H1 (cell line): ENCODE measurements at regions not wholly inside any gene's neighbourhood (a gene's known extent, or its start where the extent isn't known, plus 50 kb on each side); places are given as distances from the start of the nearest gene placed in this dataset.

Experiments used
- CTCF ChIA-PET: fragments of 300-600 bp; sonication (Branson Sonifier 250); formaldehyde crosslinking; loops from one replicate; lab custom pipeline; 2021; ENCODE audit not compliant: partially characterized antibody; lab: Charles Lee
- POLR2A ChIA-PET: fragments of 300-600 bp; sonication (Branson Sonifier 250); formaldehyde crosslinking; loops from one replicate; lab custom pipeline; 2021; ENCODE audit warnings: inconsistent platforms; ENCODE audit not compliant: partially characterized antibody; lab: Charles Lee
- DNase-seq, 2 experiments: peaks; one replicate each; pipeline versions ENCODE4 v3.0.0 to v3.0.0-alpha.2; 2010 to 2022; ENCODE audit warnings: low spot score in 2 of 2, low read depth in 1 of 2, mixed read lengths in 1 of 2
- FAIRE-seq: peaks from 2 replicates; lab custom pipeline; 2011; peaks lifted over from hg19 to GRCh38; lab: Jason Lieb, UNC
- H2AFZ ChIP-seq: 2 replicates; pipeline ENCODE4 v1.8.1; 2012; ENCODE audit warnings: low read length, inconsistent platforms
- H2AK5ac ChIP-seq: 2 replicates; pipeline ENCODE4 v1.6.1; 2013; ENCODE audit warnings: low read depth, low read length
- H2BK120ac ChIP-seq: replicated peaks from 2 replicates; pipeline ENCODE3; 2013; ENCODE audit warnings: low read depth, low read length, inconsistent platforms
- H2BK12ac ChIP-seq: 2 replicates; pipeline ENCODE4 v1.6.1; 2013; ENCODE audit warnings: low read depth, low read length
- H2BK15ac ChIP-seq: 2 replicates; pipeline ENCODE4 v1.6.1; 2013; ENCODE audit warnings: low read length
- H2BK20ac ChIP-seq: 2 replicates; pipeline ENCODE4 v1.6.1; 2013; ENCODE audit warnings: low read length
- H2BK5ac ChIP-seq: 2 replicates; pipeline ENCODE4 v1.6.1; 2013; ENCODE audit warnings: low read depth, low read length
- H3K14ac ChIP-seq: 2 replicates; pipeline ENCODE4 v1.6.1; 2013; ENCODE audit warnings: inconsistent platforms; ENCODE audit not compliant: insufficient read length
- H3K18ac ChIP-seq: 2 replicates; pipeline ENCODE4 v1.6.1; 2013; ENCODE audit warnings: low read length; ENCODE audit errors: extremely low read depth
- H3K23ac ChIP-seq: 2 replicates; pipeline ENCODE4 v1.6.1; 2013; ENCODE audit warnings: inconsistent platforms; ENCODE audit not compliant: insufficient read length
- H3K23me2 ChIP-seq: 2 replicates; pipeline ENCODE4 v1.6.1; 2013; ENCODE audit warnings: low read depth, low read length
- H3K27ac ChIP-seq: 2 replicates; pipeline ENCODE4 v1.6.1; 2011; ENCODE audit warnings: low read depth, low read length, inconsistent platforms
- H3K27me3 ChIP-seq, 4 experiments: replicated peaks in 1 of 4; 1 replicate in 1 of 4; 2 replicates in 3 of 4; pipeline versions ENCODE4 v1.6.1 to v1.8.1; 2011 to 2013; ENCODE audit warnings: low read length in 3 of 4, mild to moderate bottlenecking in 3 of 4, inconsistent platforms in 2 of 4, mixed read lengths in 2 of 4, moderate library complexity in 1 of 4; ENCODE audit not compliant: control insufficient read depth in 3 of 4, insufficient read depth in 3 of 4; ENCODE audit errors: extremely low read depth in 1 of 4
- H3K36me3 ChIP-seq, 4 experiments: 2 replicates each; pipeline versions ENCODE4 v1.6.1 to v1.8.1; 2011 to 2013; ENCODE audit warnings: mild to moderate bottlenecking in 4 of 4, low read length in 3 of 4, moderate library complexity in 2 of 4, control low read depth in 1 of 4, inconsistent platforms in 1 of 4; ENCODE audit not compliant: insufficient read depth in 4 of 4, control insufficient read depth in 2 of 4
- H3K4ac ChIP-seq: replicated peaks from 2 replicates; pipeline ENCODE3; 2013; ENCODE audit warnings: low read length, low read depth, mixed read lengths, inconsistent platforms; ENCODE audit not compliant: insufficient read length
- H3K4me1 ChIP-seq, 4 experiments: replicated peaks in 1 of 4; 1 replicate in 1 of 4; 2 replicates in 3 of 4; pipeline versions ENCODE4 v1.6.1 to v1.8.1; 2011 to 2013; ENCODE audit warnings: low read length in 3 of 4, inconsistent platforms in 2 of 4, mixed read lengths in 1 of 4; ENCODE audit not compliant: insufficient read depth in 4 of 4, control insufficient read depth in 3 of 4
- H3K4me2 ChIP-seq, 2 experiments: 2 replicates each; pipeline versions ENCODE4 v1.6.1 to v1.8.1; 2011 to 2013; ENCODE audit warnings: low read depth in 2 of 2, low read length in 2 of 2, control low read depth in 1 of 2, inconsistent platforms in 1 of 2, mild to moderate bottlenecking in 1 of 2; ENCODE audit not compliant: insufficient read depth in 1 of 2
- H3K4me3 ChIP-seq, 4 experiments: fragments of 200-600, 300-600 bp in 1 of 4; sonication (generic), shearing (Covaris generic), sonication (Bioruptor Twin) in 1 of 4; 2 replicates each; pipeline versions ENCODE4 v1.5.1 to v1.8.1; 2011 to 2016; ENCODE audit warnings: low read length in 4 of 4, low read depth in 3 of 4, control low read depth in 2 of 4, inconsistent platforms in 2 of 4, mild to moderate bottlenecking in 2 of 4, mixed read lengths in 1 of 4, moderate library complexity in 1 of 4; ENCODE audit not compliant: insufficient read depth in 2 of 4; ENCODE audit errors: extremely low read depth in 1 of 4
- H3K56ac ChIP-seq: replicated peaks from 2 replicates; pipeline ENCODE3; 2013; ENCODE audit warnings: low read depth, mild to moderate bottlenecking, mixed read lengths, low read length, inconsistent platforms; ENCODE audit not compliant: insufficient read length
- H3K79me1 ChIP-seq: 2 replicates; pipeline ENCODE4 v1.6.1; 2013; ENCODE audit warnings: low read depth, low read length, control low read depth
- H3K79me2 ChIP-seq, 2 experiments: 2 replicates each; pipeline versions ENCODE4 v1.6.1 to v1.8.1; 2012 to 2013; ENCODE audit warnings: low read length in 2 of 2, mild to moderate bottlenecking in 2 of 2, inconsistent platforms in 1 of 2; ENCODE audit not compliant: insufficient read depth in 2 of 2, control insufficient read depth in 1 of 2
- H3K9ac ChIP-seq, 4 experiments: replicated peaks in 1 of 4; 1 replicate in 1 of 4; 2 replicates in 3 of 4; pipeline versions ENCODE4 v1.6.1 to v1.8.1; 2011 to 2013; ENCODE audit warnings: low read depth in 3 of 4, low read length in 3 of 4, control low read depth in 2 of 4, mild to moderate bottlenecking in 2 of 4, moderate library complexity in 2 of 4, inconsistent platforms in 1 of 4; ENCODE audit errors: extremely low read depth in 1 of 4
- H3K9me3 ChIP-seq, 2 experiments: 2 replicates each; pipeline versions ENCODE4 v1.6.1 to v1.8.1; 2012 to 2013; ENCODE audit warnings: mild to moderate bottlenecking in 2 of 2, moderate library complexity in 2 of 2, control low read depth in 1 of 2, inconsistent platforms in 1 of 2, low read depth in 1 of 2, low read length in 1 of 2, mixed read lengths in 1 of 2; ENCODE audit not compliant: insufficient read depth in 2 of 2
- H4K20me1 ChIP-seq, 2 experiments: replicated peaks in 1 of 2; 2 replicates each; pipeline versions ENCODE3 to v1.8.1; 2011 to 2013; ENCODE audit warnings: inconsistent platforms in 2 of 2, low read length in 2 of 2, mild to moderate bottlenecking in 1 of 2; ENCODE audit not compliant: insufficient read depth in 2 of 2, control insufficient read depth in 1 of 2
- H4K5ac ChIP-seq: 2 replicates; pipeline ENCODE4 v1.6.1; 2013; ENCODE audit warnings: low read length, low read depth, mixed read lengths, inconsistent platforms; ENCODE audit not compliant: insufficient read length
- H4K8ac ChIP-seq: 2 replicates; pipeline ENCODE4 v1.8.0; 2013; ENCODE audit warnings: mild to moderate bottlenecking, moderate library complexity, low read length, inconsistent platforms; ENCODE audit not compliant: insufficient read depth; ENCODE audit errors: extremely low read depth
- H4K91ac ChIP-seq: replicated peaks from 2 replicates; pipeline ENCODE3; 2013; ENCODE audit warnings: low read length, mixed read lengths, inconsistent platforms; ENCODE audit not compliant: insufficient read length
- BCL11A ChIP-seq, 2 experiments: IDR thresholded peaks; one replicate each; pipeline ENCODE4 v1.6.1; 2011; ENCODE audit warnings: low read depth in 2 of 2, low read length in 2 of 2, mild to moderate bottlenecking in 2 of 2
- CREB1 ChIP-seq: IDR thresholded peaks from 2 replicates; pipeline ENCODE4 v1.6.1; 2012; ENCODE audit warnings: inconsistent platforms
- WGBS, 2 experiments: shearing (Covaris generic) in 1 of 2; methylation state at CpG; one replicate each; pipeline versions ENCODE4 v1.1.6 to v1.1.7; 2013 to 2015; ENCODE audit warnings: low lambda C conversion rate in 2 of 2, mixed read lengths in 2 of 2, inconsistent platforms in 1 of 2, low coverage in 1 of 2, missing lambda C conversion rate in 1 of 2; ENCODE audit not compliant: insufficient replicate concordance in 2 of 2, insufficient coverage in 1 of 2, insufficient read length in 1 of 2; ENCODE audit errors: extremely low coverage in 1 of 2, missing lambda C conversion rate in 1 of 2; 5-methylcytosine and 5-hydroxymethylcytosine counted together
- TF ChIP-seq, protein P1 (sequence below): IDR thresholded peaks from 2 replicates; pipeline ENCODE4 v1.6.1; 2012; ENCODE audit warnings: inconsistent platforms

DNA sequence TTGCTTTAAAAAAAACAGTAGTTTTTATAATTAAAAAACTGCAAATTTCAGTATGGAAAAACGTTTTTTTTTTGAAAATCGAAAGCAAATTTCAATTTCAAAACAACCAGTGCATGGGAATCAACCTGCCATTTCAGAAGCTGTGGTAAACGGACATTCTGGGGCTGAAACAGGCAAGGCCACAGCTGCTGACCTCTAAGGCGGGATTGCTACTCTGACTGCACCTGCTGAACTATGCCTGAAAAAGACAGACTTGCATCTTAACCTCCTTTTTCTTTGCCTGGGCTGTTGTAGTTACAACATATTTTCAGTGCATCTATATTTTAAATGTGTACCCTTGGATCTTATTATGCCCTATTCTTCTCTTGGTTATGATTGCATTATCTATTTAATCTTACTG is 303.0 kb upstream of the SP8 start:
- H3K9me3 ChIP-seq, result no peaks in the 10 kb centered on the region
- H3K23me2 ChIP-seq, result no peaks in the 10 kb centered on the region
- 81% methylated on average over 4 of the region's 4 CpGs; no CpG with 5 or more reads in 1 of the 2 experiments for WGBS, 2 experiments
- H3K4me2 ChIP-seq, result no peak overlapping the region
- H3K18ac ChIP-seq, result no peak overlapping the region
- no peaks in the 10 kb centered on the region for H3K27me3 ChIP-seq
- no peak overlapping the region for H2BK5ac ChIP-seq
- no peak overlapping the region for H4K8ac ChIP-seq
- H3K79me1 ChIP-seq, result no peaks in the 10 kb centered on the region
- DNase-seq, result no peak
- H2AK5ac ChIP-seq, result no peak overlapping the region
- no peak overlapping the region for H2BK20ac ChIP-seq
- POLR2A ChIA-PET, result no interaction called here
- no peaks in the 10 kb centered on the region for H3K79me2 ChIP-seq
- no peak overlapping the region for H3K4ac ChIP-seq
- H2AFZ ChIP-seq, result no peak overlapping the region
- H3K4me1 ChIP-seq, result no peaks in the 10 kb centered on the region
- H2BK15ac ChIP-seq, result no peak overlapping the region
- H2BK120ac ChIP-seq, result no peak overlapping the region
- H3K9ac ChIP-seq, result no peak overlapping the region
- H3K4me3 ChIP-seq, result no peak overlapping the region
- CTCF ChIA-PET, result no interaction called here
- no peaks in the 10 kb centered on the region for H4K20me1 ChIP-seq
- no peak for FAIRE-seq
- no peaks in the 10 kb centered on the region for H3K36me3 ChIP-seq
- TF ChIP-seq BCL11A (IDR thresholded peaks at IDR 0.05; ENCODE audit: low read depth in 2 of 2, low read length in 2 of 2) (no peak), CREB1 (no peak)
- TF ChIP-seq, protein P1, sequence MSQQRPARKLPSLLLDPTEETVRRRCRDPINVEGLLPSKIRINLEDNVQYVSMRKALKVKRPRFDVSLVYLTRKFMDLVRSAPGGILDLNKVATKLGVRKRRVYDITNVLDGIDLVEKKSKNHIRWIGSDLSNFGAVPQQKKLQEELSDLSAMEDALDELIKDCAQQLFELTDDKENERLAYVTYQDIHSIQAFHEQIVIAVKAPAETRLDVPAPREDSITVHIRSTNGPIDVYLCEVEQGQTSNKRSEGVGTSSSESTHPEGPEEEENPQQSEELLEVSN, result no peak
- TF ChIP-seq, all 59 proteins: peak for 0
- Histone ChIP-seq H2BK12ac (no peak overlapping the region), H3K23ac (no peak overlapping the region), H3K56ac (no peak overlapping the region), H3K27ac (no peak overlapping the region), H4K91ac (no peak overlapping the region), H3K14ac (no peak overlapping the region), H4K5ac (no peak overlapping the region)
